Small intestine (tissue), 7 donors: ENCODE measurements at regions not wholly inside any gene's neighbourhood (a gene's known extent, or its start where the extent isn't known, plus 50 kb on each side); places are given as distances from the start of the nearest gene placed in this dataset.

Source experiments
- DNase-seq, 2 donors: peaks; one replicate each; pipeline versions ENCODE4 v3.0.0 to v3.0.0-alpha.2; 2013
- FAIRE-seq: peaks from 2 replicates; lab custom pipeline; 2012; peaks lifted over from hg19 to GRCh38; lab: Jason Lieb, UNC
- H3K27ac ChIP-seq, 3 donors: one replicate each; pipeline ENCODE4 v1.5.1; 2013; ENCODE audit warnings: low read length in 2 of 3, mild to moderate bottlenecking in 2 of 3, control low read depth in 1 of 3, inconsistent platforms in 1 of 3, low read depth in 1 of 3, moderate library complexity in 1 of 3
- H3K27me3 ChIP-seq, 3 donors: one replicate each; pipeline ENCODE4 v1.6.1; 2013; ENCODE audit warnings: low read length in 3 of 3, inconsistent platforms in 1 of 3; ENCODE audit not compliant: control insufficient read depth in 3 of 3, insufficient read depth in 3 of 3
- H3K36me3 ChIP-seq, 3 donors: one replicate each; pipeline ENCODE4 v1.6.1; 2013; ENCODE audit warnings: low read length in 3 of 3, inconsistent platforms in 1 of 3, low read depth in 1 of 3, mild to moderate bottlenecking in 1 of 3, moderate library complexity in 1 of 3; ENCODE audit not compliant: control insufficient read depth in 3 of 3, insufficient read depth in 2 of 3
- H3K4me1 ChIP-seq, 3 donors: one replicate each; pipeline ENCODE4 v1.6.1; 2013; ENCODE audit warnings: low read length in 2 of 3, inconsistent platforms in 1 of 3, low read depth in 1 of 3, mild to moderate bottlenecking in 1 of 3, moderate library complexity in 1 of 3; ENCODE audit not compliant: control insufficient read depth in 3 of 3, insufficient read depth in 2 of 3
- H3K4me3 ChIP-seq, 3 donors: one replicate each; pipeline ENCODE4 v1.5.1; 2013; ENCODE audit warnings: low read length in 3 of 3, control low read depth in 1 of 3, inconsistent platforms in 1 of 3, low read depth in 1 of 3, mild to moderate bottlenecking in 1 of 3, moderate library complexity in 1 of 3
- H3K9me3 ChIP-seq, 2 donors: one replicate each; pipeline ENCODE4 v1.6.1; 2013; ENCODE audit warnings: low read depth in 1 of 2, low read length in 1 of 2; ENCODE audit not compliant: control insufficient read depth in 2 of 2, insufficient read depth in 1 of 2
- WGBS, 3 donors: extraction: QIAGEN DNeasy Blood & Tissue Kit; methylation state at CpG; one replicate each; pipeline ENCODE4 v1.1.7; 2013; 5-methylcytosine and 5-hydroxymethylcytosine counted together
- donor health status: healthy with polysubstance abuse.
- donor health status: control.
- donor health status: control.
- donor health status: Bipolar disorder and iron deficiency.
- donor health status: healthy.

- DNase-seq, result no peak
- H3K27ac ChIP-seq, result no peak overlapping the region
- peaks cover 0 to 12% of the 10 kb centered on the region in 2 donors for H3K9me3 ChIP-seq
- FAIRE-seq, result no peak
- H3K4me3 ChIP-seq, result no peak overlapping the region
- no peaks in the 10 kb centered on the region for H3K27me3 ChIP-seq
- H3K4me1 ChIP-seq, result no peaks in the 10 kb centered on the region
- WGBS, 3 donors, result 75 to 82% (median 75%) methylated on average over 2 of the region's 2 CpGs
- H3K36me3 ChIP-seq, result no peaks in the 10 kb centered on the region
These were observed 179.1 kb downstream of the KLF6 start for GRCh38 chr10:3605882-3606281.

GRCh38 chr10:3595736-3596135, 189.3 kb downstream of the KLF6 start:
- no peaks in the 10 kb centered on the region for H3K9me3 ChIP-seq
- FAIRE-seq (no peak), DNase-seq (no peak)
- WGBS, 3 donors, result 85 to 86% (median 85%) methylated on average over 9 of the region's 9 CpGs
- no peaks in the 10 kb centered on the region for H3K36me3 ChIP-seq
- H3K27ac ChIP-seq, result no peak overlapping the region
- no peak overlapping the region for H3K4me3 ChIP-seq
- H3K27me3 ChIP-seq, result no peaks in the 10 kb centered on the region
- H3K4me1 ChIP-seq, result peaks cover 0 to 2% (median 0%) of the 10 kb centered on the region in 3 donors

- FAIRE-seq (no peak), DNase-seq (no peak)
- Histone ChIP-seq H3K27me3 (peaks cover 0 to 6% (median 0%) of the 10 kb centered on the region in 3 donors), H3K9me3 (no peaks in the 10 kb centered on the region), H3K4me3 (no peak overlapping the region), H3K27ac (no peak overlapping the region), H3K36me3 (no peaks in the 10 kb centered on the region), H3K4me1 (no peaks in the 10 kb centered on the region)
- 93 to 94% (median 94%) methylated on average over 6 of the region's 6 CpGs for WGBS, 3 donors
These were observed 191.4 kb downstream of the KLF6 start for GRCh38 chr10:3593611-3594010.

DNA sequence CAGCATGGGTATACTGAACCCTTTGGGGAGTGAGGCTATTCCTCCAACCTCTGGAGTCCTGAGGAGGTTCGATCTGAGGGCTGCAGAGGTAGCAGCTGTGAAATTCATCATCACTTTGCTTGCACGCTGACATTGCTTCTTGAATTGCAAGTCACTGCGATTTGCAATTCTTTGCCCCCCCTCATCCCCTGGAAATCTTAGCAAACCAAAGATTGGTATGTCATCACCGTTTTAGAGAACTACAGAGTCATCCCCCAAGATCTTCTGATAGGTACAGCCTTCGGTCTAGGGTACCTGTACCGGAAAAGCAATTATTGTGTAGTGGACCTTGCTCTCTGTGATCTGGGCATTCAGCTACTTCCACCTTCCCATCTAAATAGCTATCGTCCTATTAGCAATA, 192.6 kb downstream of the KLF6 start:
- Histone ChIP-seq H3K9me3 (no peaks in the 10 kb centered on the region), H3K27ac (no peak overlapping the region), H3K4me1 (no peaks in the 10 kb centered on the region), H3K27me3 (peaks cover 0 to 7% (median 0%) of the 10 kb centered on the region in 3 donors), H3K4me3 (no peak overlapping the region), H3K36me3 (no peaks in the 10 kb centered on the region)
- 37 to 67% (median 39%) methylated on average over 7 of the region's 7 CpGs for WGBS, 3 donors
- DNase-seq, result no peak
- no peak for FAIRE-seq

- Histone ChIP-seq H3K36me3 (no peaks in the 10 kb centered on the region), H3K4me1 (no peaks in the 10 kb centered on the region), H3K9me3 (no peaks in the 10 kb centered on the region), H3K27me3 (peaks cover 0 to 7% (median 0%) of the 10 kb centered on the region in 3 donors), H3K4me3 (no peak overlapping the region), H3K27ac (no peak overlapping the region)
- DNase-seq, result no peak
- FAIRE-seq, result no peak
- WGBS, 3 donors, result 76 to 81% (median 77%) methylated on average over 7 of the region's 7 CpGs
These were observed 196.2 kb downstream of the KLF6 start for GRCh38 chr10:3588816-3589215.

- no peaks in the 10 kb centered on the region for H3K4me1 ChIP-seq
- no peaks in the 10 kb centered on the region for H3K9me3 ChIP-seq
- H3K27me3 ChIP-seq, result peaks cover 0 to 7% (median 0%) of the 10 kb centered on the region in 3 donors
- FAIRE-seq, result no peak
- WGBS, 3 donors, result 48 to 67% (median 57%) methylated on average over 7 of the region's 7 CpGs
- H3K27ac ChIP-seq, result no peak overlapping the region
- H3K36me3 ChIP-seq, result no peaks in the 10 kb centered on the region
- no peak overlapping the region for H3K4me3 ChIP-seq
- DNase-seq, result no peak
These were observed 196.7 kb downstream of the KLF6 start for GRCh38 chr10:3588346-3588745.

DNA sequence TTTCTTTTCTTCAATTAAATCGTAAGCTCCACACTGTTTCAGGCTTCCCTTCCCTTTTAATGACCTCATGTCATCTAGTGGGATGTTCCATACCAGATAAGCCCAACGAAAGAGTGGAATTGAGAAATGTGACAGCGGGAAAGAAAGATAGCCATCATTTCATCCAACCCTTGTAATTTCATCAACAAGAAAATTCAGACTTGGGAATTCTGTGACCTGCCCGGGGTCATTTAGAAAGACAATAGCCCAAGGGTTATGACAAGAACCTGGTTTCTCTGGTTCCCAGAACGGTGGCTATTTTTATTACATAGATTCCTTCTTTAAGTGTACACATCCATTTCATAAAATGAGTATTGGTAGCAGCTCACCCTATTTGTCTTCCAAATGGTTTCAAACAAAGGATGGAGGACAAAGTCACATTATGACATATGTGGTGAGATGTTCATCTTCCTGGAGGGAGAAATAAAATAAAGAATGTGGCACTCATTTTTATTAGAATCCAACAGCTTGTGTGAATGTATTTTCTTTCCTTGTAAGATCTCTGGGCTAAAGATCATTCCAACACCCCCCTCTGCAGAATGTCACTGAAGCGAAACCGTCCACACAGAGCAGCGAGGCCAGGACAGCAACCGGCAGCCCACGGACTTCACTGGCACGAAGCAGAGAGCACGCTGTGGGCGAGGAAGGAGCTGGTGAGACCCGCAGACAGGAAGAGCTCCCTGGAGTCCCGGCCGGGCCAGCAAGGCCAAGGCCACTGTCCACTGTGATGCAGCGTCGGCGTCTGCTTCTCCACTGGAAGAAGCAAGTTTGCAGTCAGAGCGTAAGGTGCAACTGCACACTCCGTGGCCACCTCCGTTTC, 199.9 kb downstream of the KLF6 start:
- WGBS, 3 donors, result 90% methylated on average over 22 of the region's 22 CpGs
- no peak overlapping the region for H3K4me3 ChIP-seq
- no peaks in the 10 kb centered on the region for H3K4me1 ChIP-seq
- DNase-seq (no peak), FAIRE-seq (no peak)
- peaks cover 0 to 7% (median 0%) of the 10 kb centered on the region in 3 donors for H3K27me3 ChIP-seq
- H3K27ac ChIP-seq, result no peak overlapping the region
- no peaks in the 10 kb centered on the region for H3K9me3 ChIP-seq
- no peaks in the 10 kb centered on the region for H3K36me3 ChIP-seq

DNA sequence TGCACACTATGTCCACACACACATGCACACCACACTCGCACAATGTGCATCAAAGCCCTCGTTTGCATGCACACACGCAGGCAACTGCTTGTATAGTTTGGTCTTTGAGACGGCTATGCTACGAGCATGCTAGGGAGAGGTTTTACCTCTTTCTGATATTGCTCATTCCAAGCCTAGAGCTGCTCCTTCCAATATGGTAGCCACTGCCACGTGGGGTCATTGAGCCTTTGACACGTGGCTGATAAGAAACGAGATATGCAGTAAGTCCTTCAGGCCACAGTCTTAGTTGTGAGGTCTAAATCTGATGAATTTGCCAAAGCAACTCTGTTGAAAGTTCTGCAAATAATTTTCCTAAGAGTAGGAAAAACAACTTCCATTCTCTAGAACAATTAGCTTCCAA, 204.4 kb downstream of the KLF6 start:
- H3K4me3 ChIP-seq, result no peak overlapping the region
- H3K27me3 ChIP-seq, result no peaks in the 10 kb centered on the region
- FAIRE-seq, result no peak
- no peaks in the 10 kb centered on the region for H3K9me3 ChIP-seq
- H3K27ac ChIP-seq, result no peak overlapping the region
- WGBS, 3 donors, result 59 to 86% (median 70%) methylated on average over 8 of the region's 8 CpGs
- H3K4me1 ChIP-seq, result no peaks in the 10 kb centered on the region
- no peaks in the 10 kb centered on the region for H3K36me3 ChIP-seq
- DNase-seq, result no peak
